ENCODE measurements at regions not wholly inside any gene's neighbourhood (a gene's known extent, or its start where the extent isn't known, plus 50 kb on each side); places are given as distances from the start of the nearest gene placed in this dataset.

DNA sequence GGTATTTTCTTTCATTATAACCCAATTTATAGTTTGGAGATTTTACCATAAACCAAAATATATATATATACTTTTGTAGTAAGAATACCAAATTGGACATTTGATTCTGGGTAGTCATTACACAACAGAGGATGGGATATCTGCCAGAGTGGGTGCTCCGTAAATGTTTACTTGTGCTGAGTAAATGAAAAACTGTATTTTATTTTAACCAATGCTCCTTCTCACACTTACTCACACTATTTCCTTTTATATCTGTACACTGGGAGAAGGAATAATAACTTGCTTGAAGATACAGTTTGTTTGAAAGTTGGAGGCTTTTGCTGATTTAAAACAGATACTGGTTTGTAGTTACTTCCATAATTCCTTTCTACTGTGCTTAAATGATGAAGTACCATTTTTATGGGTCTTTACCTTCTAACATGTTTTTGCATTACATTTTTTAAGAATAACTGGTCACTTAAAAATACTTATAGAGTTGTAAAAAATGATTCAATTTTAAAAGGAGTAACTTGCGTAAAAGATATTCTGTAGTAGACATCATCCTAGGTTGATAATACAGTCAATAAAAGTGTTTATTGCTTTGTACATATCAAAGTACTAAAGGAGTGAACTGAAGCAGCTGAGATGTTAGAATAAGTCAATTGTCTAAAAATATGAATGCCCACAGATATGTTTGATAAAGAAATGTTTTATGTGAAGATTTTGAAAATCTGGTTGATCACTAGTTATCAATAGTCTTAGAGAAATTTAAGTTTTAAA is 411.7 kb downstream of the UTRN start:
- TF ChIP-seq, protein P1, sequence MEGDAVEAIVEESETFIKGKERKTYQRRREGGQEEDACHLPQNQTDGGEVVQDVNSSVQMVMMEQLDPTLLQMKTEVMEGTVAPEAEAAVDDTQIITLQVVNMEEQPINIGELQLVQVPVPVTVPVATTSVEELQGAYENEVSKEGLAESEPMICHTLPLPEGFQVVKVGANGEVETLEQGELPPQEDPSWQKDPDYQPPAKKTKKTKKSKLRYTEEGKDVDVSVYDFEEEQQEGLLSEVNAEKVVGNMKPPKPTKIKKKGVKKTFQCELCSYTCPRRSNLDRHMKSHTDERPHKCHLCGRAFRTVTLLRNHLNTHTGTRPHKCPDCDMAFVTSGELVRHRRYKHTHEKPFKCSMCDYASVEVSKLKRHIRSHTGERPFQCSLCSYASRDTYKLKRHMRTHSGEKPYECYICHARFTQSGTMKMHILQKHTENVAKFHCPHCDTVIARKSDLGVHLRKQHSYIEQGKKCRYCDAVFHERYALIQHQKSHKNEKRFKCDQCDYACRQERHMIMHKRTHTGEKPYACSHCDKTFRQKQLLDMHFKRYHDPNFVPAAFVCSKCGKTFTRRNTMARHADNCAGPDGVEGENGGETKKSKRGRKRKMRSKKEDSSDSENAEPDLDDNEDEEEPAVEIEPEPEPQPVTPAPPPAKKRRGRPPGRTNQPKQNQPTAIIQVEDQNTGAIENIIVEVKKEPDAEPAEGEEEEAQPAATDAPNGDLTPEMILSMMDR (IDR thresholded peaks at IDR 0.05; ENCODE audit: control extremely low read depth in 1 of 3, insufficient read depth in 1 of 3, low read depth in 1 of 3, low read length in 3 of 3), result no peak
- TF ChIP-seq EP300 (IDR thresholded peaks at IDR 0.05; ENCODE audit: borderline replicate concordance in 1 of 2, low read depth in 2 of 2, low read length in 2 of 2) (no peak), HDAC6 (IDR thresholded peaks at IDR 0.05; ENCODE audit: low read depth, low read length) (no peak), SIN3A (conservative IDR thresholded peaks at IDR 0.05 in 1 of 2, IDR thresholded peaks at IDR 0.05 in 1 of 2; ENCODE audit: low read depth in 1 of 2, low read length in 2 of 2) (no peak), JUN (IDR thresholded peaks at IDR 0.05; ENCODE audit: low read depth, low read length) (no peak)

Measured in H1 (cell line).